ENCODE measurements at regions not wholly inside any gene's neighbourhood (a gene's known extent, or its start where the extent isn't known, plus 50 kb on each side); places are given as distances from the start of the nearest gene placed in this dataset.

GRCh38 chr11:45752106-45752505, 52.8 kb upstream of the SLC35C1 start:
- no peak for TF ChIP-seq CTCF (IDR thresholded peaks at IDR 0.05)
- TF ChIP-seq EP300 (IDR thresholded peaks at IDR 0.05) = no peak

Data from sigmoid colon (tissue), 4 donors.